EL (cell line): ENCODE measurements at regions not wholly inside any gene's neighbourhood (a gene's known extent, or its start where the extent isn't known, plus 50 kb on each side); places are given as distances from the start of the nearest gene placed in this dataset.
"Not testable (repeated sequence)": the region's sequence is repeated elsewhere in the genome, so short reads cannot be mapped to it uniquely, and the experiment has no call there.

Experiments
- DNase-seq: peaks from one replicate; pipeline ENCODE4 v3.0.0-alpha.2; 2016

DNA sequence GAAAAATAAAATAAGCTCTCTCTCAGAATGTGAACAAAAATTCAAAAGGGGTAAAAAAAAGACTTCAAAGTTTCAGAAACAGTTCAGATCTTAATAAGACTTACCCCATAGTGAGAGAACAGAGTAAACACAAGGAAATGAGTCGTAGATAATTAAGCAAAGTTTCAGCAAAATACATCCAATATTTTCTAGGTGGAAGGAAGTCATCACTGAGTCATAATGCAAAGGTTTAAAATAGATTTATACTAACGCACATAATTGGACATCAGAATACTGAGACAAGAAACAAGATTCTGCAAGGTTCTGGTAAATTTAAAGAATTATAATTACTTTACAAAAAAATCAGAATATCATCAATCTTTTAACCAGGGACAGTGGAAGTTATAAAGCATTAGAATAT, 1370.7 kb upstream of the ATXN8OS start:
- DNase-seq: no peak

DNA sequence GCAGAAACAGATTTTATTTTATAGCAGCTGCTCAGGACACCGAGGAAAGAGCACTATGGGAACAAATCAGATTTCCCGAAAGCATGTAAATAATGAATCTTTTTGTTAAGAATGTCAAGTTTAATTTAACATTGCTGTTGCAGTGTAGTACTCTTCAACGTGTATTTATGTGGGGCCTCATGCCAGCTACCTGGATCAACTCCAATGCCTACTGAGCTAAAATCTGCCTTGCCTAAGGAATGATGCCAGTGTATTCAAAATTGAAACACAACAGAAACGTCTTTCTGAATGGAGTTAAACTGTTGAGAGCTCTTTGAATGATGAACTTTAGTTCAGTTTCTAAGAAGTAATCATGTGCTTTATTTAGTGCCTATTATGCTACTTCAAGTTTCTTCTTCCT, 1379.8 kb upstream of the ATXN8OS start:
- no peak for DNase-seq

DNA sequence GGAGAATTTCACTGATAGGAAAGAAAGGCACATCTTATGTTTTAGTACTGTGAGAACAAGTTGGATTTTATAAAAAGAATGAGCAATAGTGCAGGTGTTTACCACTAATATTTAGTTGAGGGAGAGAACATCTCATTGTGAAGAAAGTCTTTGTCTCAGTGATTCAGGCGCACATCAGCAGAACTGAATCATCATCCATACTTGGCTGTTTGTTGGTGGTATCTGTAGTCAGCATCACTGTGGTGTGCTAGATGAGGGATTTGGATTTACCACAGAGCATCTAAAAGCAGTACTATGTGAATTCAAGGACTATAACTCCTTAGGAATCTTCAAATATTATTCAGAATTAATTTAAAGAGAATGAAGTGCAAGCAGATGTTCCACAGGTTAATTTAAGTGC, 1380.5 kb upstream of the ATXN8OS start:
- DNase-seq: no peak

DNA sequence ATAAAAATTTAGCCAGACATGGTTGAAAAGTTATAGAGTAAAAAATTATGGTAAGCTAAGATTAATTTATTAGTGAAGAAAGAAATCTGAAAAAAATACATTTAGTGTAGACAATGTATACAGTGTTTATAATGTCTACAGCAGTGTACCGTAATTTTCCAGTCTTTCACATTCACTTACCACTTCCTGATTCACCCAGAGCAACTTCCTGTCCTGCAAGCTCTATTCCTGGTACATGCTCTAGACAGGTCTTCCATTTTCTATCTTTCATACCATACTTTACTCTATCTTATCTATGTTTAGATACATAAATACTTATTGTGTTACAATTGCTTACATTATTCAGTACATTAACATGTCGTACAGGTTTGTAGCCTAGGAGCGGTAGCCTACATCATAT, 1387.8 kb upstream of the ATXN8OS start:
- no peak for DNase-seq

DNA sequence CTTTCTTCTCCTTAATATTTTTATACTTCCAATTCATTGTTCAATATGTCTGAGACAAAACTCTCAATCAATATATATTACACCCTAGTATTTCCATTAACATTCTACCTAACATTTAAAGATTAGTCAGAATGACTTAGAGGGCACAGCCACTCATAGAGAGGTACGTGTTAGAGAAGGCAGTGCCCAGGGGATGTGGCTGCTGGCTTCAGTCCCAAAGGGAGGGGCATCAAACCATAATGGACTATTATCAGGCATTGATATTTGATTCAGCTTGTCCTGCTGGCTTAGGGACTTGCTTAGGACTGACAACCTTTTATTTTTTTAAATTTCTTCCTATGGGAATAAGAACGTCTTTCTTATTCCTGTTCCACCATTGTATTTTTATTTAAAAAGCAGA, 1392.0 kb upstream of the ATXN8OS start:
- no peak for DNase-seq

DNA sequence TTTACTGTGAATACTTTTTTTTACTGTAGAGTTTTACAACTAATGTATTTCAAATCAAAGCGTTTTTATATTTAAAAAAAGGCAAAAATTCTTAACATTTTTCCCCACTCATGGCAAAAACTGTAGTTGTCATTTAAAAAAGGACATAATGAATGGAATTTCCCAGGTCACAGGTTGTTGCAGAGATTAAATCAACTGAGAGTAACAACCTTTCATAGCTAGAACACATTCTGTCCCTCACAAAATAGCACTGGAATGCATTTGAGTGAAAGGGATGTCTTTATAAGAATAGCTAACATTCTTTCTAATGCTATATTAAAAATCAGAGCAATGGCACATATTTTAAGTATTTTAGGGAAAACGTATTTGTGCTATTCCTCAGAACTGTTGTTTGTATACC, 1393.3 kb upstream of the ATXN8OS start:
- DNase-seq: no peak

DNA sequence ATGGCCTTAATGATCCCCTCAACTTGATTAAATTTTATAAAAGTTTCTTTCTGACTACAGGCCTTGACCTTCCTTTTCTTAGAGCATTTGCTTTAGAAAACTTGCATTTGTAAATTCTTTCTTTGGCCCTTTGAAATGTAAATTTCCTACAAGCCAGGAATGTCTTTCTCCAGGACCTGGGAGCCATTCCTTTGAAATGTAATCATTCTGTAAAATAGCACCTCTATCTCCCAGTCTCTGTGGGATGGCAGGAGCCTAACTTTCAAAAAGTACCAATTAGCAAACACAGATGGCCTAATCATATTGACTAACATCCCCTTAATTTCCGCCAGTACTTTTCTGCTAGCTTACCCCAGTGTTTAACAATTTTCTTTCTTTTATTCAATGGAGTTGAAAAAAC, 1394.2 kb upstream of the ATXN8OS start:
- DNase-seq: no peak

DNA sequence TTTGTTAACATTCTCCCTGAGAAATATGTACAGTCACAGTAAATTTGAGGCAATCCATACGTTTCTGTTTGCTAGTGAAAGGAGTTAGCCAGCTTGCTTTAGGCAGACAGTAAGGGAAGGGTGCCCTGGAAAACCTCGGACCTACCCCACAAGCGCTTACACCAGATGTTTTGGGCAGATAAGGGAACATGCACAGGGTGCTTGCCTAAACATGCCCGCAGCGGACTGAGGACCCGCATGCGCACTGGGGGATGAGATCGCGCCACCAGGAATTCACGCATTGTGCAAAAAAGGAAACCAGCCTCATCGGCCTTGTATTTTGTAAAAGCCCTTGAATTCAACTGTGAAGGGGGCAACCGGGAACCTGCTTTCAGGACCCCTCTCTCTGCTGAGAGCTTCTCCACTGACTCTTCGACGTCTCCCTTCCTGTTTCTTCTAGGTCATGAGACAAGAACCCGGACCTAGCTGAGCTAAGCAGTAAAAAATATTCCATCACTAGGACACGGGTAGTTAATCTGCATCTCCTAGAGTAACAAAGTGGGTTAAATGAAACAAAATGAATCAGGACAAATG, 1399.2 kb upstream of the ATXN8OS start:
- DNase-seq: no peak

DNA sequence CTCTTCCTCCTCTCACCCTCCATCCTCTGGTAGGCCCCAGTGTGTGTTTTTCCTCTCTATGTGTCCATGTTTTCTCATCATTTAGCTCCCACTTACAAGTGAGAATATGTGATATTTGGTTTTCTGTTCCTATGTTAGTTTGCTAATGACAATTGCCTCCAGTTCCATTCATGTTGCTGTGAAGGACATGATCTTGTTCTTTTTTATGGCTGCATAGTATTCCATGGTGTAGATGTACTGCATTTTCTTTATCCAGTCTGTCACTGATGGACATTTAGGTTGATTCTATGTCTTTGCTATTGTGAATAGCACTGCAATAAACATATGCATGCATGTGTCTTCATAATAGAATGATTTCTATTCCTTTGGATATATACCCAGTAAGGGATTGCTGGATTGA, 1401.6 kb upstream of the ATXN8OS start:
- not testable (repeated sequence) for DNase-seq

DNA sequence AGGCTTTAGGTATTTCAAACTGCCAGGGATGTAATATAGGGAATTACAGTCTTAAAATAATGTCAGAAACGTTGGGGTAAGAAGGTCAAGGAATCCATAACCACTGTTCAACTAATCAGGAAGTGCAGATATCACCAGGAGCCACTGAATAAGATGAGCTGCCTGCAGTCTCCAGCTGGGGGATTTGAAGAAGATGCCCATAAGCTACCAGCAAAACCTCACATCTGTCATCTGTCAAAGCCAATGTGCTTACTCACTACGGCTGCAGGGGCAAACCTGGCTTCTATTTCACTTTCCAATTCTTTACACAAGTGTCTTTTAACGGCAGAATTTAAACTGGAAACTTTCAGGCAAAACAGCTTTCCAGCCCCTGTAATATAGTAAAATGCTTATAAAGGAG, 1410.1 kb upstream of the ATXN8OS start:
- DNase-seq: no peak

DNA sequence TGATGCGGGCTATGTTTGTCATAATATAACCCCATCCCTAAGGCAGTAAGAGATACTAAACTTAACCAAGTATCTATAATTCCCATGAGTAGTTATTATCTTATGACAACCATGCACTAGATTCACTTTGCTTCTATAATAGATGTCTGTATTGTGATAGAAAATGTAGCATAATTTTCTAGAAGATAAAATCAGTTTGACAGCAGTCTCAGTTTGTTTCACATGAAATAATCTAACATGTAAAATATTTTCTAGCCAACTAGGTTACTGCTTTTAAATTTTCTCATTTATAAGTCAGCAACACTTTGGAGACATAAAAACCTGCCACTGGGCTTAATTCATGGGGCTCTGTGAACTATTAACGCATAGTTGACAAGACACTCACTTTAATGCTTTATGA, 1410.7 kb upstream of the ATXN8OS start:
- no peak for DNase-seq

DNA sequence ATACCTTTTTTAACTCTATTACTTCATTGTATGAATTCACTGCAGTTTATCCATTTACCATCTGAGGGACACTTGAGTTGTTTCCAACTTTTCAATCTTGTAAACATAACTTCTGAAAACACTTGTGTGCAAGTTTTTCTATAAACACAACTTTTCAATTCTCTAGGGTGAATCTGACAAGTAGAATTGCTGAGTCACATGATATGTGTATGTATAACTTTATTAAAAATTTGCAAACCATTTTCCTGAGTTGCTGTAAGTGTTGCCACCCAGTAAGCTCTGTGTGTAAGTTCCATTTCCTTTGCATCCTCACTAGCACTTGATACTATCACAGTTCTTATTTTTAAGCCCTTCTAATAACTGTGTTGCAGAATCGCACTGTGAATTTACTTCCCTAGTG, 1415.6 kb upstream of the ATXN8OS start:
- DNase-seq: no peak

DNA sequence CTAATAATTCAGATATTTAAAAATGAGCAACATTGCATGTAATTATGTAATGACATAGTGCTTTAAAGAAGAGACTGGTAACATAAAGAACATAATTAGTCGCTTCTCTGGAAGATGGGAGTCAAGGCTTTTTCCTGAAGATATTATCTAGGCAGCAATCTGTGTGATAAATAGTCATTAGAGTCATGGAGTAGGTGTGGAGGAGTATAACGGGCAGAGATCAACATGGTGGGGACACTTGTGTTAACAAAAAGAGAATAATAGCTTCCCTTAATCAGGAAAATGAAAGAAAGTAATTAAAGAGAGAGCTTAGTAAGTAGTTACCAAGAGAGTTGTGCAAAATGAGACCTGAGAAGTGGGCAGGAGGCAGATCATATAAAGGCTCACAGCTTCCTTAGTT, 1417.1 kb upstream of the ATXN8OS start:
- DNase-seq: no peak

DNA sequence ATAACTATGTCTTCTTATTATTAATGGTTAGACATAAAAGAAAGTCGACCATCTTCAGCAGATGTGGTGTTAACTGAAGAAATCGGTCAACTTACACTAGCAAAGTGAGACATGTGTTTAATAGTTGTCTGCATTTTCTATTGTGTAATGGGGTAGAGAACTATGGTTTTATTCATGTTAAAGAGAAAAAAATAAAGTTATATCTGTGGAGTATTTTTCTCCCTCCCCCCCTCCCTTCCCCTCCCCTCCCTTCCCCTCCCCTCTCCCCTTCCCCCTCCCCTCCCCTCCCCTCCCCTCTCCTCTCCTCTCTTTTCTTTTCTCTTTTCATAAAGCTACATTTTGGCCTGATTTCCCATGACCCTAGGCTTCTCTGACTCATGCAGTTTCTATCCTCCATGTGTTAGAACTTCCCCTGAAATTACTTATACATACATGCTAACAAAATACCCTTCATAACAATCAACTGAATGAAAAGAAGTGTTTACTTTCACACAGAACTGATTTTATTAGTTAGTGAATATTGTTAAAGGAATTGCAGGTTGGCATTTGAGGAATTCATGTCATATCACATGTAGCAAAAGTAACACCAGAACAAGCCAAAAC, 1431.0 kb upstream of the ATXN8OS start:
- DNase-seq: no peak

DNA sequence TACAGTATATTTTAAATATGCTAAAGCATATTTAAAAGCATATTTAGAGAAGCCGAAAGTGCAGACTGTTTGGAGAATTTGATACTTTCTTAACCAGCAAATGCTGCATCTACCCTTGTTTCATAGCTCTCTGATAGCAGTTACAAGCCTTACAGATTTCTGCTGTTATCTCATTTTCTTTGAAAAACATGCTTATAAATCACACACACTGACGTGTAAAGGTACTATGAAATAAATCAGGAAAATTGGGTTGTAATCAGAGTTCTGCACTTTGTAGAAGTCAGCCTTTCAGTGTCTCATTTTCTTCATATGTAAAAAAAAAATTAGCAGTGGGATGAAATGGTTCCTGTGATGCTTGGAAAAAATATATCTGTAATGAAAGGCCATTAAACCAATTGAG, 1432.4 kb upstream of the ATXN8OS start:
- no peak for DNase-seq

DNA sequence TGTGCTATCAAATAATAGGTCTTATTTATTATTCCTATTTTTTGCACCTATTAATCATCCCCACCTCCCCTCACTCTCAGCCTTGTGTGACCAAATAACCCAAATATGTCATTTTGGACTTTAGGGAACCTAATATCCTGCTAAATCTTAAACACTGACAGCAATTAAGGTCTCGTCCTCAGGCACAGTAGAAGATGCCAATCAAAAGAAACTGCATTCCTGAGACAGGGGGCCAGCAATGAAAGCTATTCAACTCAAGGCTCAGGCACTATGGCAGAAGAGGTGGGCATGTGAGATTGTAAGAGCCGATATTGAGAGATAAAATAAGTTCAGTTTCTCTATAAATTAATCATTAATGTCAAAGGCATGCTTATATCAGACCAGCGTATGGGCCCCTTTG, 1437.7 kb upstream of the PCDH9 start:
- DNase-seq: no peak

DNA sequence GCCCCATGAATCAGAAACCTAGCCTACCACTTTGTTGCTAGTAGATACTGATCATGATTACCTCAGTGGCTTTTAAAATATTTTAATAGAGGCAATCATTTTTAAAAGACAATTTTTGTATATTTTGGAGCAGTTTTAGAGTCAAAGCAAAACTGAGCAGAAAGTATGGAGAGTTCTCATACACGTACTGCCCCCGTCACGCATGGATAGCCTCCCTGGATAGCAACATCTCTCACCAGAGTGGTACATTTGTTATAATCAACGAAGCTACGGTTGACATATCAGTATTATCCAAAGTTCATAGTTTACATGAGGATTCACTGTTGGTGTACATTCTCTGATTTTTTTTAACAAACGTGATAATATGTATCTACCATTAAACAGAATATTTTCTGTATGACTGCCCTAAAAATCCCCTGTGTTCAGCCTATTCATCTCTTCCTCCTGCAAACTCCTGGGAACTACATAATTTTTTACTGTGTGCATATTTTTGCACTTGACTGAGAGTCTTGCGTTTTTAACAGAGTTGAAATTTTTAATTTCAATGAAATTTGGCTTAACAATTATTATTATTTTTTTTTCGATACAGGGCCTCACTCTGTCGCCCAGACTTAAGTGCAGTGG, 1436.8 kb upstream of the PCDH9 start:
- DNase-seq: no peak

DNA sequence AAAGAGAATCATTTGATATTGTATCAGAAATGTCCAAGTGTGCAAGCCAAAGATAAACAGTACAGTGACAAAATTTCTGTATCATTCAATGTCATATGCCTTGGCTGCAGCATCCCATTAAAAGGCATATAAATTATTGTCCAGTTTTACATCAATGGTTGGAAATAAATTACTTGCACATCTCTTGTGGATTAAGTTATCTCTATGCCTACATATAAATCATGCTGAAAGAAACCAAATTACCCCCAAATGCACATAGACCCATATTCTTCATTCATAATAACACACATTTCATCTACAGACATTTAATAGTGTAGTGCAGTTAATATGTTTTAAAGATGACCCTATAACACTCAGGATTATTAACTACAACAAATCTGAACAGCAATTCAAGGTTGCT, 1415.7 kb upstream of the PCDH9 start:
- DNase-seq: no peak

DNA sequence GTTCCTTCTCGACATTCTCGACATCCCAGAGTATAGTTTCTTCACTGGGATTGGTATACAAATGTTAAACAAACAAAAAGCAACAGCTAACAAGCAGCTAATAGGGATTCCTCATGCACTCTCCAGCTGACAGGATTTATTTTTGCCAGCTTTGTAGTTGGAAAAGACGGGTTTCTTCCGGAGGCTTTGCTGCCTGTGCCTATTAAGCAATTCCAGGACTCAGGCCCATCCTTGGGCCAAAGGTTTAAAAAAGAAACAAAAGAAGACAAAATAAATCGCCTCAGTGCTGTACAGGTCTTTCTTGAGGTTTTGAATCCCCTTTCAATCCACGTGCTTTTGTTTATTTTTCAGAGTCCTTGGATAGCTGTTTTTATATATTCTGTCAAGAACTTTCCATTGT, 1414.5 kb upstream of the PCDH9 start:
- DNase-seq: no peak

DNA sequence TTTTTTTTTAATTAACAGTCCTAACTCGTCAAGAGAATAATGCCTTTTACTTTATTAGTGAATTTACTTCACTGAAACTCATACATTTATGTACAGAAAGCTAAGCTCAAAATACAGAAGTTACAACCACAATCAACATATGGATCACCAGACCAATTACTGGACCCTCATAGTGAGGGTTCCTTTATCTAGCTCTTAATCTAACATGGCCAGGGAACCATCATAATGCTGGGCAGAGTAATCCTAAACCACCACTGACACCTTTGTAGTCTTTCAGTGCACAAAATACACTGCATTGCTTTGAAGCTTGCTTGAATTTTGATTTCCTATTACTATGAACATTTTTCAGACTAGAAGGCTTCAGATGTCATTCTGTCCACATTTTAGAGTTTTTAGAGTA, 1406.6 kb upstream of the PCDH9 start:
- no peak for DNase-seq

DNA sequence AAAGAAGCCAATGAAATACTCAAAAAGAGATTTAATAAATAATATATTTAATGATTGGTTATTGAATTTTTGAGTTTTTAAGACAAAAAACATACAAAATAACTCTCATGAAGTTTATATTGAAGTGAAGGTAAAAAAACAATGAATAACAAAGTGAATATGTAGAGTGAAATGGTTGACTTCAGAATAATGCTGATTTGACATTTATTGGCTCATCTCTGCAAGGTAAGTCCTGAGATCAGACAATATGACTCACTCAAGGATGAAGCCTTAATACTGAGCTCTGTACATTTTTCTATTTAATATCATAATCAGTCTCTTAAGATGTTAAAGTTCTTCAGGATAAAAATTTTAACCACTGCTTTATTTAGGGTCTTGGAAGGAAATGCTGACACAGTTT, 1398.9 kb upstream of the PCDH9 start:
- no peak for DNase-seq

DNA sequence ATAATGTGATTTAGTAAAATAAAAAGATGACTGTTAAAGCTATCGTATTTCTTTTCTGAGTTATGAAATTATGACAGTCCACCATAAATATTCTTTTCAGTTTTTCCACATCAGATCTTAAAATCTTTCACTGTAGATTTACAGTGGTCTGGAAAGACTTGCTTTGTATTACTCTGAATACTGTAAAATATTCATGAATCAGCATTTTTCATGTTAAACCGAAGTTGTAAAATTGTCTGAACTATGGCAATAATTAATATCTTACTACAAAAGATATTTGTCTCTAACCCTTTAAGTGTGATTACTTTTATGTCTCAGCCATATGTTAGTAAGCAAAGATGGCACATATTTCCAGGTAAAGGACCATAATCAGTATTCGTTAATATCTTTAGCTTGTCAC, 1397.2 kb upstream of the PCDH9 start:
- no peak for DNase-seq

DNA sequence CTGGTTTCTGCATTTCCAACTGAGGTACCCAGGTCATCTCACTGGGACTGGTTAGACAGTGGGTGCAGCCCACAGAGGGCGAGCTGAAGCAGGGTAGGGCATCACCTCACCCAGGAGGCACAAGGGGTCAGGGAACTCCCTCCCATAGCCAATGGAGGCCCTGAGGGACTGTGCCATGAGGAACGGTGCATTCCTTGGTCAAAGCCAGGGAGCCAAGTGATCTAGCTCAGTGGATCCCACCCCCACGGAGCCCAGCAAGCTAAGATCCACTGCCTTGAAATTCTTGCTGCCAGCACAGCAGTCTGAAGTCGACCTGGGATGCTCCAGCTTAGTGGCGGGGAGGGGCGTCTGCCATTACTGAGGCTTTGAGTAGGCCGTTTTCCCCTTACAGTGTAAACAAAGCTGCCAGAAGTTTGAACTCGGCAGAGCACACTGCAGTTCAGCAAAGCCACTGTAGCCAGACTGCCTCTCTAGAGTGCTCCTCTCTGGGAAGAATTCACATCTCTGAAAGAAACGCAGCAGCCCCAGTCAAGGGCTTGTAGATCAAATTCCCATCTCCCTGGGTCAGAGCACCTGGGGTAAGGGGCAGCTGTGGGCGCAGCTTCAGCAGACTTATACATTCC, 1386.6 kb upstream of the PCDH9 start:
- no peak for DNase-seq

DNA sequence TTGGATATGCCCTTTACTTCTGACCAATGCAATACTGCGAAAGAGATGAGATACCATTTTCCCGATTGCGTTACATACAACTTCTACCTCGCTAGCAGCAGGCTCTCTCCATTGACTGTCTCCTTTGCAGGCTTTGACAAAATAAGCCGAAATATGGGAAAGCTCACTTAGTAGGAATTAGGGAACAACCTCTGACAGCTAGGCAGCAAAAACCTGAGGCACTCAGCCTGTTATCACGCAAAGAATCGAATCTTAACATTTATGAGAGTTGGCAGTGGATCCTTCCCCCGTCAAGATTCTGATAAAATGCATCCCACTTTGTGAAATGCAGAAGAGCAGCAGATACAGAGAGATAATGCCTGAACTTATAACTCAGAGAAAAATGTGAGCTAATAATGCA, 1379.5 kb upstream of the PCDH9 start:
- no peak for DNase-seq

DNA sequence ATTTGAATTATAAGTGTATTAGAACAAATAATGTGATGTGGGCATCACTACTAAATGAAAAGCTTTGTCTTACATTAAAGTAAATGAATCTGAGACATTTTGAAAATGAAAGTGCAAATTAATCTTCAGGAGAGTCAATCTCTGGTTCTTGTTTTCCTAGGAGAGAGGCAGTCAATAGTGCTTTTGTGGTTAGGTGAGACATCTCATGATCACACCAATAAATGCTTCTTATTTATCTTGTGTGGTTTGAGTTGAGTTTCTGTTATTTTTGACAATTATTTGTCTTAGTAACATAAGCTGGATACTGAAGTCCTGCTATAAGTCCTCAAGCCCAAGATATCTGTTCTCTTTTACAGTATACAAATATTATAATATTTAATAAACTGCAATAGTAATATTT, 1378.0 kb upstream of the PCDH9 start:
- DNase-seq: no peak
